Stimulated activated naive B cell treated with anti-CD40 and anti-IgM and Interleukin-4, amounts not matched to agents 10 μg/mL and 1 μg/mL and 100 μg/mL, for 72 hours (primary cell): ENCODE measurements at regions not wholly inside any gene's neighbourhood (a gene's known extent, or its start where the extent isn't known, plus 50 kb on each side); places are given as distances from the start of the nearest gene placed in this dataset.

Experiments used
- ATAC-seq, 2 donors: fragments of 150-1000 bp; cut with Tn5 transposase; replicated peaks; 2 replicates each; pipeline ENCODE4 v1.10.0; 2021; ENCODE audit warnings: moderate library complexity in 1 of 2
- DNase-seq: peaks from one replicate; pipeline ENCODE4 v3.0.0; 2021
- H3K27ac Mint-ChIP-seq: one replicate; pipeline ENCODE4 v1.8.0; 2022; ENCODE audit warnings: mild to moderate bottlenecking, mixed read lengths
- H3K27me3 Mint-ChIP-seq, 2 donors: one replicate each; pipeline ENCODE4 v1.8.0; 2022; ENCODE audit warnings: mixed read lengths in 2 of 2
- H3K36me3 Mint-ChIP-seq, 2 donors: one replicate each; pipeline ENCODE4 v1.8.0; 2022; ENCODE audit warnings: mixed read lengths in 2 of 2, mild to moderate bottlenecking in 1 of 2
- H3K4me1 Mint-ChIP-seq, 2 donors: one replicate each; pipeline ENCODE4 v1.8.0; 2022; ENCODE audit warnings: mixed read lengths in 2 of 2, mild to moderate bottlenecking in 1 of 2
- H3K4me3 Mint-ChIP-seq, 2 donors: one replicate each; pipeline ENCODE4 v1.8.0; 2022; ENCODE audit warnings: mild to moderate bottlenecking in 2 of 2, mixed read lengths in 2 of 2, moderate library complexity in 1 of 2
- H3K9me3 Mint-ChIP-seq, 2 donors: one replicate each; pipeline ENCODE4 v1.8.0; 2022; ENCODE audit warnings: mixed read lengths in 2 of 2, mild to moderate bottlenecking in 1 of 2

DNA sequence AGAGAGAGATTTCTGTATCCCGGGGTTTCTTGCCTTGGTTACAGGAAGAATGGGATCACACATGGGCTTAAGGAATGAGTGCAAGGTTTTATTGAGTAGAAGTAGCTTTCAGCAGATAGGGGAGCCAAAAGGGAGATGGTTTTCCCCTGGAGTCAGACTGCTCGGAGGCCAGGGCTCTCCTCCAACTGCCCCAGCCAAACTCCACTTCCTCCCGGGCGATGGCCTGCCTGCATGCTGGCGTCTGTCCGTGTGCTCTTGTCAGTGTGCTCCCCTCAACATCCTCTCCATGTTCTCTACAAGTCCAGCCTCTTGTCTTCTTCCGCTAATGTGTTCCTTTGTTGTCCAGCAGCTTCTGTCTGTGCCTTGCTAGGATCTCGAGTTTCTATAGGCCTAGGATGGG is 421.3 kb upstream of the ADGRL2 start:
- no peak overlapping the region for H3K4me3 Mint-ChIP-seq

DNA sequence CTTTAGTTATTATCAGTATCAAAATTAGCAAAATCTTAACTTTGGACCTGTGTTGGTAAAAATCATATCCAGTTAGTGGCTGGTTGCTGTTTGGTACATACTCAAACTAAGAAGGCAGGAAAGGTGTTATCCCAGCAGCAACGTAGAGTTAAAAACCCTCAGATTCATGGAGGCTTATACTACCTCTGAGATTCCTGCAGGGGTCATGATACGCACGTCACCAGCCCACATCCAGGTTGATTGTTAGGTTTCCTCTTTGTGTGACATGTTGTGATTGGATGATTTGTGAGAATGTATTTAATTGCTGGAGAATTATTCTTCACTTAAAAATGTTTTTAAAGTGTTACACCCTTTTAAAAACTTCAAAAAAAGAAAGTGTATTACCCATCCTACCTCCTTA is 423.3 kb upstream of the ADGRL2 start:
- Mint-ChIP-seq H3K4me1 (no peaks in the 10 kb centered on the region), H3K27me3 (no peaks in the 10 kb centered on the region), H3K36me3 (no peaks in the 10 kb centered on the region), H3K27ac (no peak overlapping the region), H3K9me3 (no peaks in the 10 kb centered on the region), H3K4me3 (no peak overlapping the region)
- DNase-seq = no peak
- ATAC-seq = no peak

More for the DNA sequence above, 421.3 kb upstream of the ADGRL2 start:
- Mint-ChIP-seq H3K27me3 (no peaks in the 10 kb centered on the region), H3K4me1 (no peaks in the 10 kb centered on the region), H3K9me3 (no peaks in the 10 kb centered on the region), H3K27ac (no peak overlapping the region), H3K36me3 (no peaks in the 10 kb centered on the region)
- ATAC-seq = no peak
- DNase-seq = no peak

DNA sequence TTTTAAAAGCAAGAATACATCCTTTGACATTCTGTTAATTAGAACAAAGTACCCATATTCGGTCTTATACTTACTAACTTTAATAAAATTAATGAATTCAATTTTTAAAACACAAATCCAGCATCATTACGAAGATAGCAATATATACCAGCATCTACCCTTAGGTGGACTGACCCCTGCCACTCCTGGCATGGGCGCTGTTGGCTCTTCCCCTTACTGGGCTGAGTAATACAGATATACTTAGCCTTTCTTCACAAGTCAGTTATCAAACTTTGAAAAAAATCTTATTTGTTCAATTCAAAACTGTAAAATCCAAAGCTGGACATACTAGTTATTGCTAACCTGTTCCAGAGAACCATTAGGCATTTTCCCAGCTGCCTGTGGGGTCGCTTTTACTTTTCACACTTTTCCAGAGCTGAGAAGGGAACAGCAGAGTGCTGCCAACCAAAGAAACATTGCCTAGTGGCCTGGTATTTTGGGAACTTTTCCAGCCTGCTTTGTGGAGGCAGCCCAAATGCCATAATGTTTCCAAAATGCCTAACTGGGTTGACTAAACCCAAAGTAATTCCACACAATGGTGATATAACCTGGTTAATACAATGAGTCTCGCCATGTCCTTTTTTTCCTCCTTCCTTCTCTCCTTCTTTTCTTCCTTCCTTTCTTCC is 424.7 kb upstream of the ADGRL2 start:
- Mint-ChIP-seq H3K27me3 (no peaks in the 10 kb centered on the region), H3K4me3 (no peak overlapping the region), H3K27ac (no peak overlapping the region), H3K9me3 (no peaks in the 10 kb centered on the region), H3K4me1 (no peaks in the 10 kb centered on the region), H3K36me3 (no peaks in the 10 kb centered on the region)
- no peak for DNase-seq
- no peak for ATAC-seq

DNA sequence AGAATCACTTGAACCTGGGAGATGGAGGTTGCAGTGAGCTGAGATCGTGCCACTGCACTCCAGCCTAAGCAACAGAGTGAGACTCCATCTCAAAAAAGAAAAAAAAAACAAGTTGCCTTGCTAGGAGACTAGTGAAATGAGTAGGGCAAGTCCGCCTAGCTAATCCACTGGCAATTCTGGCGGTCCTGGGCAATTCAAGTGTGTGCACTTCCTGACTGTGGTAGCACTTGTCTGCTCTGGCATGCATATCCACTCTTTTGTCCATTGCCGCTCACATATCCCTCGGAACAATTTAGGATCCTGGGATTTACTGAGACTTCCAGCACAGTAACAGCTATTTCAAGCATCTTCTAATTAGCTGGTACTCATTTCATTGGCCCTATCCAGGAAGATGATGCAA is 426.3 kb upstream of the ADGRL2 start:
- no peaks in the 10 kb centered on the region for H3K27me3 Mint-ChIP-seq
- no peaks in the 10 kb centered on the region for H3K9me3 Mint-ChIP-seq
- H3K27ac Mint-ChIP-seq = no peak overlapping the region
- H3K36me3 Mint-ChIP-seq = no peaks in the 10 kb centered on the region
- ATAC-seq = no peak
- no peak overlapping the region for H3K4me3 Mint-ChIP-seq
- DNase-seq = no peak
- H3K4me1 Mint-ChIP-seq = no peaks in the 10 kb centered on the region

DNA sequence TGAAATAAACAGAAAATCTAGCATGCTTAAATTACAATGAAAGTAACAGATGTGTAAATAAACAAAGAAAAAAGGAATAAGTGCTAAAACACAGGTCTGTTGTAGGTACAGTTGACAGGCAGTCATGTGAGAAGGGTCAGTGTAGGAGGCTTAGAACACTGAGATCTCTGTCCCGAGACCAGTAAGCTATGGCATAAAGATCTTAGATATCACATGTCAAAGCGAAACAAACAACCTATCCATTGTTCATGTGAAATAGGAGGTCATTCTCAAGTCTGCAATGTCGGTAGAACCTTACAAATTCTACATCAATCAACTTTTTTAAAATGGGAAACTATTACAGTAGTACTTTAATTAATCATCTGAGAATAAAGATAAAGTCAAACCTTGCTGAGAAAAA is 428.9 kb upstream of the ADGRL2 start:
- H3K4me3 Mint-ChIP-seq = no peak overlapping the region
- DNase-seq = no peak
- H3K36me3 Mint-ChIP-seq = no peaks in the 10 kb centered on the region
- no peaks in the 10 kb centered on the region for H3K27me3 Mint-ChIP-seq
- no peak for ATAC-seq
- no peak overlapping the region for H3K27ac Mint-ChIP-seq
- no peaks in the 10 kb centered on the region for H3K4me1 Mint-ChIP-seq
- H3K9me3 Mint-ChIP-seq = peaks cover 3 to 4% of the 10 kb centered on the region in 2 donors

DNA sequence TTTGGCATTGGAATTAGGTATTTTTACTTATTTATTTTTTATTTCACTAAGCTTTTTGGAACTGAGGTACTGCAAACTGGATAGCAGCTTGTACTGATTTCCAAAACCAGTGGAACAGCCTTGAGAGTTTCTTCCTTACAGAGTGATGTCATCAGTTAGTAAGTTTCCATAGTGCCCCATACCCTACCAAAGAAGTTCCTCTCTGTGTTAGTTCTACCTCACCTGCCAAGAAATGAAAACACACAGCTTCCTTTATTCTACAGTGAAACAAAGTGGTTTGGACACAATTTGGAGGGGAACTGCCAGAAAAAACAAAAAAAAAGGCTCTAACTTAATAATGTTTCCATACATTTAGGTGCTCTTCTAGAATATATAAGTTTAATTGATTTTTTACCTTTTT is 430.9 kb upstream of the ADGRL2 start:
- H3K4me3 Mint-ChIP-seq = no peak overlapping the region
- peaks cover 3 to 4% of the 10 kb centered on the region in 2 donors for H3K9me3 Mint-ChIP-seq
- no peak for ATAC-seq
- H3K27ac Mint-ChIP-seq = no peak overlapping the region
- no peak for DNase-seq
- no peaks in the 10 kb centered on the region for H3K4me1 Mint-ChIP-seq
- no peaks in the 10 kb centered on the region for H3K36me3 Mint-ChIP-seq
- H3K27me3 Mint-ChIP-seq = no peaks in the 10 kb centered on the region

DNA sequence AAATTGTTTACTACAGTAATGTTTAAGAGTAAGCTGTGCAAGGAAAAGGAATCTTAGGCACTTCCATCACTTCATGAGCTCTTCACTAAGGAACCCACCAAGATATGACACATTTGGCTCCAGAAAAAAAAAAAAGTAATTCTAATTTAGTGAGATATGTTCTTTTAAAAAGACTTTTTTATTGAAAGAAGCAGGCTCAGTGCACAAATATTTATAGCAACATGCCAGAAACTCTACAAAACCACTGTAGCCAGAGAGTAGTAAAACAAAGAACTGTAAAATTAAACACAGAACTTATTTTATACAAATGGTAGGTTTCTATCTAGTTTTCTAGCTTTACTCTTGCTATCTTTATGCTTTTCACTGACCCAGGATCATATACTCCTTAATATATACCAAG is 434.6 kb upstream of the ADGRL2 start:
- Mint-ChIP-seq H3K4me1 (no peaks in the 10 kb centered on the region), H3K27ac (no peak overlapping the region), H3K36me3 (no peaks in the 10 kb centered on the region), H3K4me3 (no peak overlapping the region), H3K27me3 (no peaks in the 10 kb centered on the region), H3K9me3 (peaks cover 3 to 4% of the 10 kb centered on the region in 2 donors)
- no peak for ATAC-seq
- no peak for DNase-seq

DNA sequence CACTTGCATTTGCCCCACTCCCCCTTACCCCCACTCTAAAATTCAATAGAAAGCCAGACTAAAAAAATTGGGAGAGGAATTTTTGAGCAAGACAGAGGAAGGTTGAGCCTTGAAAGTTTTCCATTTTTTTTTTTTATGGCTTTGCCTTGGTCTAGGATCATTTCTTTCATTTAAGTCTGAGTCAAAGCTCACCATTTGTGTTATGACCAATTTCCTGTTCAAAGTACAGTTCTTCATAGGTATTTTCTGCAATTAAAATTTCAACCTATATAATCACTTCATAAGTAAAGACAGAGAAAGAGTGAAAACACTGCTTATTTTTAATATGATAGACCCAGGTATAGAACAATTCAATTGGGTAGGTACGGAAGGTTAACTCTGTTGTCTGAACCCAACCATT is 436.6 kb upstream of the ADGRL2 start:
- Mint-ChIP-seq H3K4me1 (no peaks in the 10 kb centered on the region), H3K27me3 (no peaks in the 10 kb centered on the region), H3K4me3 (no peak overlapping the region), H3K27ac (no peak overlapping the region), H3K36me3 (no peaks in the 10 kb centered on the region), H3K9me3 (peaks cover 3 to 4% of the 10 kb centered on the region in 2 donors)
- DNase-seq (no peak), ATAC-seq (no peak)

DNA sequence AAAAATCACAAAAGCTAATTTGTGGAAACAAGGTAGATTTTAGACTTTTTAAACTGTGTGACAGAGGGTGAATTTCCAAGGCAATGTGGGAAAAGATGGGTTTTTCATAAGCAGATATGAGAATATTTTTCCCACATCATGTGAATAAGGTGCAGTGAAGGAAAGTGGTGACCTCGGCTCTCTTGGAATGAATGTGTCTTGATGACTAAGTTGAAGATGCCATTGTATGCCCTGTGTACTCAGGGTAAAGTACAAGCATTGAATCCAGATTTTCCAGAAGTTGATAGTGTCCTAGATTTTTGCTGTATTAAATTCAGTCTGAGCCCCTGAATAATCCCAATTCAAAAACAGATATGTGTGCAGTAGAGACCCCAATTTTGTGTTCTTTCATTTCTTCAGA is 442.6 kb upstream of the ADGRL2 start:
- DNase-seq = no peak
- no peak overlapping the region for H3K27ac Mint-ChIP-seq
- no peak overlapping the region for H3K4me3 Mint-ChIP-seq
- H3K4me1 Mint-ChIP-seq = no peaks in the 10 kb centered on the region
- H3K27me3 Mint-ChIP-seq = no peaks in the 10 kb centered on the region
- ATAC-seq = no peak
- H3K36me3 Mint-ChIP-seq = no peaks in the 10 kb centered on the region
- H3K9me3 Mint-ChIP-seq = peaks cover 0 to 2% of the 10 kb centered on the region in 2 donors

DNA sequence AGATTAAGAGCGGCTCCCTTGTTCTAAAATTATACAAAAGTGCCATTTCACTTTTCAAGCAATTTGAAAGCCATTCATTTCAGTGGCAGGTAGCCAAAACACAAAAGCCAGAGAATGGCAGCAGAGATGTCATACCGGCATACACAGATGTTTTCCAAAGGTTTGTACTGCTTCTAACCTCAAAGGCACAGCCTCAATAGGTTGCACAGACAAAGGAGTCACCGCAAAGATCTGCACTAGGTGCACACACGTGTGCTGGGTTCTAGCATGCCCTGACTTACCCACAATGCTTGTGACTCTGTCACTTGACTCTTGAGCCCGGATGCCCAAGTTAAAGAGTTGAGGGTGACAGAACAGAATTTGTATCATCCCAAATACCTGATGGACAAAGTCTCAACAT is 448.9 kb upstream of the ADGRL2 start:
- peaks cover 0 to 2% of the 10 kb centered on the region in 2 donors for H3K9me3 Mint-ChIP-seq
- no peak overlapping the region for H3K4me3 Mint-ChIP-seq
- H3K27ac Mint-ChIP-seq = no peak overlapping the region
- no peaks in the 10 kb centered on the region for H3K36me3 Mint-ChIP-seq
- DNase-seq (no peak), ATAC-seq (no peak)
- H3K4me1 Mint-ChIP-seq = no peaks in the 10 kb centered on the region
- no peaks in the 10 kb centered on the region for H3K27me3 Mint-ChIP-seq

DNA sequence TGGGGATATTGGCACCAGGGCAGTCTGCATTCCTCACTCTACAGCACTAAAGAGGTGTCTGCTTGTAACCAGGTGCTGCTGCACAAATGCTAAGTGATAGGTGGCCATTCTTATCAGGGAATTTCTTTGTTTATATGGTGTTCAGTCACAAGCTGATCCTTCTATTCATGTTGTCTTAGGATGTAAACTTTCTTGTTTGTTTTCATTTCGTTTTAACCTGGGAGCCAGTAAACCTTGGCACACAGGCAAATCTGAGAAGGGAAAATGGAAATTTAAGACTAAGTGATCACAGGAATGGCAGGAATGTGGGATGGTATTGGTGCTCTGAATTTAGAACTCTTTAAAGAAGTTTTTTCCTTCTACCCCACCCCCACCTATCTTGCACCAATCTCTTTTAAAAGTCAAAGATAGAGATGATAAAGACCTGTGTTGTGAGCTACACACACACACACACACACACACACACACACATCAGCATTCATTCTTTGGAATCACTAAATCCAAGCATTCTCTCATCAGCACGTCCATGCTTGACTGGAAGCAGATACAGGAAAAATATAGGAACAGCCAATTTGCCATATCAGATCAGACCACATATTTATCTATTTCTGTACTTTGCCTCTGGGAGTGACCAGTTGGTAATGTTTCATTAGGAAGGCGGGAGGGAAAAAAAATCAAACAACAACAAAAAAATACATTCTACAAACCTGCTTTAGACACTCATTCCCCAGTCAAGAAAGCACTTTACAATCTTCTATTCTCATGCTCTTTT is 451.4 kb upstream of the ADGRL2 start:
- peaks cover 0 to 4% of the 10 kb centered on the region in 2 donors for H3K9me3 Mint-ChIP-seq
- H3K27me3 Mint-ChIP-seq = no peaks in the 10 kb centered on the region
- H3K4me3 Mint-ChIP-seq = no peak overlapping the region
- no peak overlapping the region for H3K27ac Mint-ChIP-seq
- DNase-seq (no peak), ATAC-seq (no peak)
- no peaks in the 10 kb centered on the region for H3K4me1 Mint-ChIP-seq
- H3K36me3 Mint-ChIP-seq = no peaks in the 10 kb centered on the region

DNA sequence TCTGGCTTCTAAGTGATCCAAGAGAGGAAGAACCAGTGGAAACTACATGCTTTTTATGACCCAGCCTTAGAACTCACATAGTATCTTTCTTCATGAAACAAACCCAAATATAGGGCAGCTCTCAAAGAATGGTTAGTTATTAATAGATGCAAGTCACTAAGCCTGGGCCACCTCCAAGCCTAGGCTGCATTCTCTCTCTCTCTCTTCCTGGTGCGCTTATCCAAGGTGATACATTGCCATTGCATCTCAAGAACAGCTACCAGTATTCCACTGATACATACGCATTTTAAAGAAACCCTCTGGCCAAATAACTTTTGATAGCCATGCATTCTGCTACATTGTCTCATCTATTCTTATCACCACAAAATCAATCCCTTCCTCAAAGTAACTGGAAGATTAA is 455.6 kb upstream of the ADGRL2 start:
- Mint-ChIP-seq H3K36me3 (no peaks in the 10 kb centered on the region), H3K4me3 (no peak overlapping the region), H3K27me3 (no peaks in the 10 kb centered on the region), H3K4me1 (no peaks in the 10 kb centered on the region), H3K27ac (no peak overlapping the region), H3K9me3 (peaks cover 0 to 4% of the 10 kb centered on the region in 2 donors)
- ATAC-seq (no peak), DNase-seq (no peak)

DNA sequence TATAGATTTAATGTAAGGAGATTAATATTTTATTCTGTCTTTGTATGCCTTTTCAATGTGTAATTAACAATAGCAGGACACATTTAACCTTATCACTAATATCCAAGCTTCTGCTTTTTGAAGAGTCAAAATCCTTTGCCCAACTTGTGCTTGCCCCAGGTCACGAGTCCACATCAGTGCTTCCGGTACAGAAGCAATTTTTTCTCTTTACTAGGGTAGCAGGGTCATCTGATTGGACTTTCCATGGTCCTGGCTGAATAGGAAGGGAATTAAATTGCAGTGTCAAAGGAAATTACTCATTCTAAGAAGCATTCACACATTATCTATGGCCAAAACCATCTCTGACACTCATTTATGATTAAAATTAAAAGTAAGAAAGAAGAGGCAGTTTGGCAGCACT is 460.5 kb upstream of the ADGRL2 start:
- DNase-seq (no peak), ATAC-seq (no peak)
- Mint-ChIP-seq H3K4me1 (no peaks in the 10 kb centered on the region), H3K36me3 (no peaks in the 10 kb centered on the region), H3K4me3 (no peak overlapping the region), H3K9me3 (peaks cover 1 to 4% of the 10 kb centered on the region in 2 donors), H3K27me3 (no peaks in the 10 kb centered on the region), H3K27ac (no peak overlapping the region)

DNA sequence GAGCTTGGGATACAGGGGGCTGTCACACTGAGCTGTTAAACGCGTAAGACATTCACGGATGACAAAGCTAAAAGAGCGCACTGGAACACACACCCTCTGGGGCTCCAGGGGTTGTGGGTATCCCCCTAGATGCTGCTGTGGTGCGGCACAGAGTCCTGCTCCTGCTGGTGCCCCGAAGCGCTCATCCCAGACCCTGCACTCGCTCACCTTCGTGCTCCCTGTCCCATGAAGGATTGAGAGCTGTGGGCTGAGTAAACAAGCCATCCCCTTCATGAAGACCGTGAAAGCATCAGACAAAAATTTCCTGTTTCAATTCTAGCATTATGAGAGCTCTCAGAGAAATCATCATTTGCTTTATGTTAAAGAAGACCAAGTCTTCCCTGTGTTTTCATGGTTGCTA is 463.5 kb upstream of the ADGRL2 start:
- Mint-ChIP-seq H3K4me1 (no peaks in the 10 kb centered on the region), H3K36me3 (no peaks in the 10 kb centered on the region), H3K27me3 (no peaks in the 10 kb centered on the region), H3K27ac (no peak overlapping the region), H3K4me3 (no peak overlapping the region), H3K9me3 (peaks cover 1 to 4% of the 10 kb centered on the region in 2 donors)
- no peak for ATAC-seq
- DNase-seq = no peak

DNA sequence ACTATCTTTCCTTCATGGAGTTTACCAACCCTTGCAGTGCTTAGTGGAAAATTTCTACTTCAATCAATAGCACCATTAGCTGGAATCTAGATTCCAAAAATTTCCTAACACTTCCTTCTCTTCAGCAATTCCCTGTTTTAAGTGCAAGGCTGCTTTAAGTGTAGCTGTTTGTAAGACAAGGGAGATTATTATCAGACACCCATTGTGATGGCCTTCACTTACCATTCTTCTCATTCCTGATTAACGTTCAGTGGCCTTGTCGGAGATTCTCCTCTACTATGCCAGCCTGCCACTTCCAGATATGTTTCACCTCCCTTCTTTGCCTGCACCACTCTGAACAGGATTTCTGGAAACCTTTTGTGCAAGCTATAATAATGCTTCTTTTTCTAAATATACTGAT is 464.9 kb upstream of the ADGRL2 start:
- Mint-ChIP-seq H3K4me3 (no peak overlapping the region), H3K4me1 (no peaks in the 10 kb centered on the region), H3K36me3 (no peaks in the 10 kb centered on the region), H3K9me3 (peaks cover 1 to 4% of the 10 kb centered on the region in 2 donors), H3K27ac (no peak overlapping the region), H3K27me3 (no peaks in the 10 kb centered on the region)
- no peak for ATAC-seq
- DNase-seq = no peak
